ENCODE measurements at regions not wholly inside any gene's neighbourhood (a gene's known extent, or its start where the extent isn't known, plus 50 kb on each side); places are given as distances from the start of the nearest gene placed in this dataset.

GRCh38 chr5:143601357-143601756 lies 197.9 kb upstream of the NR3C1 start:
- no peaks in the 10 kb centered on the region for H3K79me2 ChIP-seq (ENCODE audit: control insufficient read depth, insufficient read depth, low read length)
- dilution Hi-C loops (cut with MboI; ENCODE audit: extremely low pct_ligation_motif_present, low sequenced_read_pairs) = no loop called here
- no peak for FAIRE-seq

GRCh38 chr5:143600396-143601075 lies 197.1 kb upstream of the NR3C1 start:
- no peak for DNase-seq (ENCODE audit: low read depth, low spot score)
- no peak for TF ChIP-seq EZH2 (IDR thresholded peaks at IDR 0.05; ENCODE audit: low read length)
- TF ChIP-seq CTCF (optimal IDR thresholded peaks at IDR 0.05 in 1 of 3, IDR thresholded peaks at IDR 0.05 in 1 of 3, conservative IDR thresholded peaks at IDR 0.05 in 1 of 3; ENCODE audit: extremely low read depth in 1 of 3, insufficient read depth in 2 of 3, low read length in 3 of 3) = no peak
- H3K9me1 ChIP-seq (ENCODE audit: control insufficient read depth, extremely low read depth, insufficient read depth, low read length) = no peaks in the 10 kb centered on the region
- no peak overlapping the region for H3K4me2 ChIP-seq (ENCODE audit: control insufficient read depth, extremely low read depth, insufficient read depth, low read depth, low read length)
- H4K20me1 ChIP-seq (ENCODE audit: control insufficient read depth, extremely low read depth, insufficient read depth, low read length) = no peaks in the 10 kb centered on the region
- H3K79me2 ChIP-seq (ENCODE audit: control insufficient read depth, insufficient read depth, low read length) = no peaks in the 10 kb centered on the region
- no peak overlapping the region for H3K9ac ChIP-seq (ENCODE audit: control insufficient read depth, extremely low read depth, insufficient read depth, low read length)
- dilution Hi-C loops (cut with MboI; ENCODE audit: extremely low pct_ligation_motif_present, low sequenced_read_pairs) = no loop called here
- no peaks in the 10 kb centered on the region for H3K9me3 ChIP-seq (ENCODE audit: control insufficient read depth, low read depth, low read length)
- H3K27me3 ChIP-seq (ENCODE audit: control insufficient read depth, extremely low read depth, insufficient read depth, low read length) = no peaks in the 10 kb centered on the region
- H3K4me1 ChIP-seq (ENCODE audit: control insufficient read depth, extremely low read depth, insufficient read depth, low read length) = peaks cover 14% of the 10 kb centered on the region
- FAIRE-seq = no peak
- H3K27ac ChIP-seq (ENCODE audit: control insufficient read depth, insufficient read depth, low read length) = no peak overlapping the region
- no peaks in the 10 kb centered on the region for H3K36me3 ChIP-seq (ENCODE audit: control insufficient read depth in 2 of 2, extremely low read depth in 1 of 2, insufficient read depth in 2 of 2, low read length in 2 of 2)
- no peak overlapping the region for H3K4me3 ChIP-seq (ENCODE audit: control insufficient read depth in 2 of 3, extremely low read depth in 1 of 3, insufficient read depth in 2 of 3, low read depth in 1 of 3, low read length in 3 of 3)
- H2AFZ ChIP-seq (ENCODE audit: control insufficient read depth, low read length) = no peak overlapping the region

More at GRCh38 chr5:143601357-143601756, 197.9 kb upstream of the NR3C1 start:
- DNase-seq (ENCODE audit: low read depth, low spot score) = no peak
- Histone ChIP-seq H3K27me3 (ENCODE audit: control insufficient read depth, extremely low read depth, insufficient read depth, low read length) (no peaks in the 10 kb centered on the region), H3K4me3 (ENCODE audit: control insufficient read depth in 2 of 3, extremely low read depth in 1 of 3, insufficient read depth in 2 of 3, low read depth in 1 of 3, low read length in 3 of 3) (no peak overlapping the region), H3K9me1 (ENCODE audit: control insufficient read depth, extremely low read depth, insufficient read depth, low read length) (no peaks in the 10 kb centered on the region), H4K20me1 (ENCODE audit: control insufficient read depth, extremely low read depth, insufficient read depth, low read length) (no peaks in the 10 kb centered on the region), H2AFZ (ENCODE audit: control insufficient read depth, low read length) (no peak overlapping the region), H3K4me1 (ENCODE audit: control insufficient read depth, extremely low read depth, insufficient read depth, low read length) (peaks cover 7% of the 10 kb centered on the region), H3K4me2 (ENCODE audit: control insufficient read depth, extremely low read depth, insufficient read depth, low read depth, low read length) (no peak overlapping the region), H3K9me3 (ENCODE audit: control insufficient read depth, low read depth, low read length) (no peaks in the 10 kb centered on the region), H3K9ac (ENCODE audit: control insufficient read depth, extremely low read depth, insufficient read depth, low read length) (no peak overlapping the region), H3K36me3 (ENCODE audit: control insufficient read depth in 2 of 2, extremely low read depth in 1 of 2, insufficient read depth in 2 of 2, low read length in 2 of 2) (no peaks in the 10 kb centered on the region), H3K27ac (ENCODE audit: control insufficient read depth, insufficient read depth, low read length) (no peak overlapping the region)
- TF ChIP-seq CTCF (optimal IDR thresholded peaks at IDR 0.05 in 1 of 3, IDR thresholded peaks at IDR 0.05 in 1 of 3, conservative IDR thresholded peaks at IDR 0.05 in 1 of 3; ENCODE audit: extremely low read depth in 1 of 3, insufficient read depth in 2 of 3, low read length in 3 of 3) = no peak
- no peak for TF ChIP-seq EZH2 (IDR thresholded peaks at IDR 0.05; ENCODE audit: low read length)
